ENCODE measurements at regions not wholly inside any gene's neighbourhood (a gene's known extent, or its start where the extent isn't known, plus 50 kb on each side); places are given as distances from the start of the nearest gene placed in this dataset.

DNA sequence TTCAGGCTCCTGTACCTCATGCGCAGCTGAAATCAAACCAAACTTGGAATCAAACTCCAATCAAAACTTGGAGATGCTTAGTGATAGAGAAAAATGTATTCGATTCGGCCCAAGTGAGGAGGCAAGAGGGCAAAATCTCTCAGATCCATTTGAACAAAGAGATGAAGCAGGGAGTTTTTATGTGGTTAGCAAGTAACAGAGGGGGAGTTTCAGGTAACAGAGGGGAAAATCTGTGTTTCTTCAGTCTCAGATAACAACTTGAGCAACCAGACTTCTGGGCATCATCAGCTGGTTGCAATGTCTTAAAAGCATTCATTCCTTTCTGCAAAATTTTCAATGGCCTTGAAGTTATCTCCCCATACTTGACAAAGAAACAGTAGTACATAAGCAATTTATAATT lies 245.1 kb upstream of the AVPR1A start:
- no peak overlapping the region for H3K4me2 ChIP-seq (ENCODE audit: low read length)
- no peaks in the 10 kb centered on the region for H3K9me2 ChIP-seq (ENCODE audit: insufficient read depth, low read length)

DNA sequence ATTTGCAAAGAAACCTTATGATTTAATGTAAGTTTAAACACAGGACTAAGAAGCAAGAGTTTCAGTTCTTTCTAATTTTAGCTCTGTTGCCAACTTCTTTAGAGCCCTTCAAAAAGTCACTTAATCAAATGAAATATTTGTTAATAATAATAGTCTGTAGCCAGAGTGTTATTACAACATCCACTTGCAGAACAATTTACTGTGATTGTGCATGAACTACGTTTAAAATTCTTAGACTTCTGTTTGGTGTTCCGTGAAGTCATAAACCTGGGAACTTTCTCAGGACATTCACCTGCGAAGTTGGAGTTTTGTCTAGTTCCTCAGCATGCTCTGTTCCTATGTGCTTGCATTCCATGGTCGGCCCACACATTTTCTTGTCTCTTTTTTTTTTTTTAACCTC lies 244.0 kb upstream of the AVPR1A start:
- TF ChIP-seq, protein P1, sequence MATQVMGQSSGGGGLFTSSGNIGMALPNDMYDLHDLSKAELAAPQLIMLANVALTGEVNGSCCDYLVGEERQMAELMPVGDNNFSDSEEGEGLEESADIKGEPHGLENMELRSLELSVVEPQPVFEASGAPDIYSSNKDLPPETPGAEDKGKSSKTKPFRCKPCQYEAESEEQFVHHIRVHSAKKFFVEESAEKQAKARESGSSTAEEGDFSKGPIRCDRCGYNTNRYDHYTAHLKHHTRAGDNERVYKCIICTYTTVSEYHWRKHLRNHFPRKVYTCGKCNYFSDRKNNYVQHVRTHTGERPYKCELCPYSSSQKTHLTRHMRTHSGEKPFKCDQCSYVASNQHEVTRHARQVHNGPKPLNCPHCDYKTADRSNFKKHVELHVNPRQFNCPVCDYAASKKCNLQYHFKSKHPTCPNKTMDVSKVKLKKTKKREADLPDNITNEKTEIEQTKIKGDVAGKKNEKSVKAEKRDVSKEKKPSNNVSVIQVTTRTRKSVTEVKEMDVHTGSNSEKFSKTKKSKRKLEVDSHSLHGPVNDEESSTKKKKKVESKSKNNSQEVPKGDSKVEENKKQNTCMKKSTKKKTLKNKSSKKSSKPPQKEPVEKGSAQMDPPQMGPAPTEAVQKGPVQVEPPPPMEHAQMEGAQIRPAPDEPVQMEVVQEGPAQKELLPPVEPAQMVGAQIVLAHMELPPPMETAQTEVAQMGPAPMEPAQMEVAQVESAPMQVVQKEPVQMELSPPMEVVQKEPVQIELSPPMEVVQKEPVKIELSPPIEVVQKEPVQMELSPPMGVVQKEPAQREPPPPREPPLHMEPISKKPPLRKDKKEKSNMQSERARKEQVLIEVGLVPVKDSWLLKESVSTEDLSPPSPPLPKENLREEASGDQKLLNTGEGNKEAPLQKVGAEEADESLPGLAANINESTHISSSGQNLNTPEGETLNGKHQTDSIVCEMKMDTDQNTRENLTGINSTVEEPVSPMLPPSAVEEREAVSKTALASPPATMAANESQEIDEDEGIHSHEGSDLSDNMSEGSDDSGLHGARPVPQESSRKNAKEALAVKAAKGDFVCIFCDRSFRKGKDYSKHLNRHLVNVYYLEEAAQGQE (IDR thresholded peaks at IDR 0.05; ENCODE audit: borderline replicate concordance) = no peak
- TF ChIP-seq POLR2AphosphoS5 (IDR thresholded peaks at IDR 0.05) (no peak), RAD21 (conservative IDR thresholded peaks at IDR 0.05) (no peak), MXI1 (conservative IDR thresholded peaks at IDR 0.05; ENCODE audit: poor library complexity, severe bottlenecking) (no peak), EZH2 (IDR thresholded peaks at IDR 0.05; ENCODE audit: borderline replicate concordance, insufficient read depth, low read length, poor library complexity, severe bottlenecking) (no peak), EP300 (conservative IDR thresholded peaks at IDR 0.05; ENCODE audit: poor library complexity, severe bottlenecking) (no peak), TAF1 (IDR thresholded peaks at IDR 0.05; ENCODE audit: low read depth) (no peak), SMC3 (conservative IDR thresholded peaks at IDR 0.05; ENCODE audit: poor library complexity) (no peak)
- TF ChIP-seq, protein P2, sequence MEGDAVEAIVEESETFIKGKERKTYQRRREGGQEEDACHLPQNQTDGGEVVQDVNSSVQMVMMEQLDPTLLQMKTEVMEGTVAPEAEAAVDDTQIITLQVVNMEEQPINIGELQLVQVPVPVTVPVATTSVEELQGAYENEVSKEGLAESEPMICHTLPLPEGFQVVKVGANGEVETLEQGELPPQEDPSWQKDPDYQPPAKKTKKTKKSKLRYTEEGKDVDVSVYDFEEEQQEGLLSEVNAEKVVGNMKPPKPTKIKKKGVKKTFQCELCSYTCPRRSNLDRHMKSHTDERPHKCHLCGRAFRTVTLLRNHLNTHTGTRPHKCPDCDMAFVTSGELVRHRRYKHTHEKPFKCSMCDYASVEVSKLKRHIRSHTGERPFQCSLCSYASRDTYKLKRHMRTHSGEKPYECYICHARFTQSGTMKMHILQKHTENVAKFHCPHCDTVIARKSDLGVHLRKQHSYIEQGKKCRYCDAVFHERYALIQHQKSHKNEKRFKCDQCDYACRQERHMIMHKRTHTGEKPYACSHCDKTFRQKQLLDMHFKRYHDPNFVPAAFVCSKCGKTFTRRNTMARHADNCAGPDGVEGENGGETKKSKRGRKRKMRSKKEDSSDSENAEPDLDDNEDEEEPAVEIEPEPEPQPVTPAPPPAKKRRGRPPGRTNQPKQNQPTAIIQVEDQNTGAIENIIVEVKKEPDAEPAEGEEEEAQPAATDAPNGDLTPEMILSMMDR (IDR thresholded peaks at IDR 0.05; ENCODE audit: poor library complexity, severe bottlenecking) = no peak
- Histone ChIP-seq H3K4me2 (ENCODE audit: low read length) (no peak overlapping the region), H3K36me3 (ENCODE audit: insufficient read depth, low read length) (no peaks in the 10 kb centered on the region), H3K79me2 (replicated peaks; ENCODE audit: insufficient read depth, low read length) (no peaks in the 10 kb centered on the region), H3F3A (ENCODE audit: insufficient read depth, low read length, poor library complexity, severe bottlenecking) (no peaks in the 10 kb centered on the region), H2AFZ (ENCODE audit: low read depth, low read length) (no peak overlapping the region), H3K4me3 (ENCODE audit: low read length) (no peak overlapping the region), H3K9ac (ENCODE audit: low read length) (no peak overlapping the region), H3K9me2 (ENCODE audit: insufficient read depth, low read length) (no peaks in the 10 kb centered on the region), H4K20me1 (ENCODE audit: insufficient read depth) (no peaks in the 10 kb centered on the region), H3K9me3 (ENCODE audit: low read length) (no peaks in the 10 kb centered on the region), H3K27ac (ENCODE audit: low read length) (no peak overlapping the region), H3K27me3 (ENCODE audit: insufficient read depth, low read depth, low read length) (no peaks in the 10 kb centered on the region)

More for the DNA sequence above, 245.1 kb upstream of the AVPR1A start:
- Histone ChIP-seq H3K9me3 (ENCODE audit: low read length) (no peaks in the 10 kb centered on the region), H3K9ac (ENCODE audit: low read length) (no peak overlapping the region), H3K27me3 (ENCODE audit: insufficient read depth, low read depth, low read length) (no peaks in the 10 kb centered on the region), H2AFZ (ENCODE audit: low read depth, low read length) (no peak overlapping the region), H3K36me3 (ENCODE audit: insufficient read depth, low read length) (no peaks in the 10 kb centered on the region), H4K20me1 (ENCODE audit: insufficient read depth) (no peaks in the 10 kb centered on the region), H3K79me2 (replicated peaks; ENCODE audit: insufficient read depth, low read length) (no peaks in the 10 kb centered on the region), H3K27ac (ENCODE audit: low read length) (no peak overlapping the region), H3F3A (ENCODE audit: insufficient read depth, low read length, poor library complexity, severe bottlenecking) (no peaks in the 10 kb centered on the region), H3K4me3 (ENCODE audit: low read length) (no peak overlapping the region)
- TF ChIP-seq, protein P2 (IDR thresholded peaks at IDR 0.05; ENCODE audit: poor library complexity, severe bottlenecking) = no peak
- TF ChIP-seq SMC3 (conservative IDR thresholded peaks at IDR 0.05; ENCODE audit: poor library complexity) = no peak
- no peak for TF ChIP-seq MXI1 (conservative IDR thresholded peaks at IDR 0.05; ENCODE audit: poor library complexity, severe bottlenecking)
- TF ChIP-seq EP300 (conservative IDR thresholded peaks at IDR 0.05; ENCODE audit: poor library complexity, severe bottlenecking) = no peak
- TF ChIP-seq RAD21 (conservative IDR thresholded peaks at IDR 0.05) = no peak
- TF ChIP-seq EZH2 (IDR thresholded peaks at IDR 0.05; ENCODE audit: borderline replicate concordance, insufficient read depth, low read length, poor library complexity, severe bottlenecking) = no peak
- no peak for TF ChIP-seq POLR2AphosphoS5 (IDR thresholded peaks at IDR 0.05)

Data from neural cell (in vitro differentiated cells).